ENCODE measurements at regions not wholly inside any gene's neighbourhood (a gene's known extent, or its start where the extent isn't known, plus 50 kb on each side); places are given as distances from the start of the nearest gene placed in this dataset.

DNA sequence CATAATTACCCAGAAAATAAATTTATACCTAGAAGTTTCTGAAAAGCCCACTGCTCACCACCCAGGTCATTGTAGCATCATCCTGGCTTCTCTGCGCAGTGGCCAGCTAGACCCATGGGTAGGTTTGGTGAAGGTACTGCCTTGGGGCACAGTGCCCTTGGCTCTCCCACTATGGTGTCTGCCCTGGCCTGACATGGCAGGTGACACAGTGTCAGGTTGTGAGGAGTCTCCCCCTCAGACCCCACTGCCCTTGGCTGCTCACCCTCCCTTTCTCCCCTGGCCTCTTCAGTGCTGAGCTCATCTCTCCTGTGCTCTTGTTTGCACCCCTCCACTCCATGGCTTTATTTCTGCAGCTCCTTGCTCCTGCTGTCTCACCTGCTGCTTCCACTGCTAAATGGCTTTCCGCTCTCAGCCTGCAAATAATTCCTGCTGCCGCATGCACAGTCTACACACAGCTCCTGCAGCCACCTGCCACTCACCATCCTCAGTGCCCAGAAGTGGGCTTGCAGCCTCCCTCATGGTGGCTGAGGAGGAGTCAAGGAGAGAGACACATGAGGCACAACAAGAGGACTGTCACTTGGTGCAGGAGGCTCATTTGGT, 313.4 kb upstream of the MOCS1 start:
- no peak for TF ChIP-seq POLR2A (IDR thresholded peaks at IDR 0.05)
- TF ChIP-seq, protein P1, sequence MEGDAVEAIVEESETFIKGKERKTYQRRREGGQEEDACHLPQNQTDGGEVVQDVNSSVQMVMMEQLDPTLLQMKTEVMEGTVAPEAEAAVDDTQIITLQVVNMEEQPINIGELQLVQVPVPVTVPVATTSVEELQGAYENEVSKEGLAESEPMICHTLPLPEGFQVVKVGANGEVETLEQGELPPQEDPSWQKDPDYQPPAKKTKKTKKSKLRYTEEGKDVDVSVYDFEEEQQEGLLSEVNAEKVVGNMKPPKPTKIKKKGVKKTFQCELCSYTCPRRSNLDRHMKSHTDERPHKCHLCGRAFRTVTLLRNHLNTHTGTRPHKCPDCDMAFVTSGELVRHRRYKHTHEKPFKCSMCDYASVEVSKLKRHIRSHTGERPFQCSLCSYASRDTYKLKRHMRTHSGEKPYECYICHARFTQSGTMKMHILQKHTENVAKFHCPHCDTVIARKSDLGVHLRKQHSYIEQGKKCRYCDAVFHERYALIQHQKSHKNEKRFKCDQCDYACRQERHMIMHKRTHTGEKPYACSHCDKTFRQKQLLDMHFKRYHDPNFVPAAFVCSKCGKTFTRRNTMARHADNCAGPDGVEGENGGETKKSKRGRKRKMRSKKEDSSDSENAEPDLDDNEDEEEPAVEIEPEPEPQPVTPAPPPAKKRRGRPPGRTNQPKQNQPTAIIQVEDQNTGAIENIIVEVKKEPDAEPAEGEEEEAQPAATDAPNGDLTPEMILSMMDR (IDR thresholded peaks at IDR 0.05): no peak

Measured in right lobe of liver (tissue), 4 donors.